ENCODE measurements at regions not wholly inside any gene's neighbourhood (a gene's known extent, or its start where the extent isn't known, plus 50 kb on each side); places are given as distances from the start of the nearest gene placed in this dataset.

DNA sequence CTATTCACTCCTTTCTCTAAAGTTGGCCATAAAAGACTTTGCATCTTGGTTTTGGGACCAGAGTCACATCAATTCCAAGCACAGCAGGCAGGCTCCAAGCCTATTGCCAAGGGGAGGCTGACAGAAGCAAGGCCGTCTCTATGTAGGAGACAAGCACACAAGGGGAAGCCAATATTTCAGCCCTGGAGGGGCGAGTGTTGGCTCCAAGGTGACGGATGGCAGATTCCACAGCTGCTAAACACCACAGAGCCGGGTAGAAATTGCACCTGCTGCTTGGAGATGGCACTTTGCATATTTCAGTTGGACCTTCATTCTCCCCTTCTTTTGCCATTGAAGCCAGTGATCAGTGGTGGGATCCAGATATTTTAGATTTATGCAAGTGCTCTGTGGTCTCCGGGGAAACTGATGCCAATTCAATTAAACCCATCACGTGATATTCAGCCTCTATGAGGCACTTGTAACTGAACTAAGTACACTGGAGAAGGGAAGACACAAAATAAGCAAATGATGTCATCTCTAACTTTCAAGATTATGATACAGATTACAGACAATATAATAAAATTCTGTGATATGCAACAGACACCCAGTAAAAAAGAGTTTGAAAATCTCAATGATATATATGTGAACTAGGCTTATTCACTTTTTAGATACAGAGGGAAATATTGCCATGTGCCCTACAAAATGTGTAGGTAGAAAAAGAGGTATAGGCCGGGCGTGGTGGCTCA lies 102.8 kb upstream of the GREM2 start:
- TF ChIP-seq CTCF (conservative IDR thresholded peaks at IDR 0.05 in 1 of 2, IDR thresholded peaks at IDR 0.05 in 1 of 2; ENCODE audit: extremely low read depth in 1 of 2, insufficient read depth in 1 of 2, low read depth in 1 of 2, low read length in 2 of 2) (no peak), EZH2 (IDR thresholded peaks at IDR 0.05; ENCODE audit: borderline replicate concordance, low read length) (no peak)
